T47D (cell line): ENCODE measurements at regions not wholly inside any gene's neighbourhood (a gene's known extent, or its start where the extent isn't known, plus 50 kb on each side); places are given as distances from the start of the nearest gene placed in this dataset.

ENCODE experiments used
- DNase-seq, 2 experiments: peaks; one replicate each; pipeline versions ENCODE4 v3.0.0 to v3.0.0-alpha.2; 2011 to 2012; ENCODE audit warnings: low read depth in 1 of 2, low spot score in 1 of 2
- JUND ChIP-seq: IDR thresholded peaks from 2 replicates; pipeline ENCODE4 v1.6.1; 2012; ENCODE audit warnings: low read depth
- in situ Hi-C: cut with HindIII; loops from 2 replicates; pipeline ENCODE4 v1.10.0; 2016; ENCODE audit warnings: low sequenced_read_pairs, low pct_unique_long_range_greater_than_20kb

- TF ChIP-seq JUND, result no peak
- in situ Hi-C loops, result no loop called here
- no peak for DNase-seq
Observed at GRCh38 chr5:66507106-66507505, 89.1 kb upstream of the MAST4 start.

- TF ChIP-seq JUND, result no peak
- no peak for DNase-seq
- in situ Hi-C loops, result no loop called here
Observed at GRCh38 chr5:66511491-66511890, 84.7 kb upstream of the MAST4 start.

GRCh38 chr5:66513130-66513529 lies 83.1 kb upstream of the MAST4 start:
- DNase-seq, result no peak
- no peak for TF ChIP-seq JUND
- in situ Hi-C loops, result no loop called here

GRCh38 chr5:66515209-66515608 lies 81.0 kb upstream of the MAST4 start:
- in situ Hi-C loops, result no loop called here
- no peak for TF ChIP-seq JUND
- no peak for DNase-seq

GRCh38 chr5:66516550-66516949 lies 79.6 kb upstream of the MAST4 start:
- DNase-seq, result no peak
- in situ Hi-C loops, result no loop called here
- no peak for TF ChIP-seq JUND

GRCh38 chr5:66517351-66517750 lies 78.8 kb upstream of the MAST4 start:
- no peak for DNase-seq
- in situ Hi-C loops, result no loop called here

GRCh38 chr5:66518052-66518451 lies 78.1 kb upstream of the MAST4 start:
- no peak for TF ChIP-seq JUND
- DNase-seq, result no peak
- in situ Hi-C loops, result no loop called here

More at GRCh38 chr5:66517351-66517750, 78.8 kb upstream of the MAST4 start:
- TF ChIP-seq JUND, result no peak

- no peak for TF ChIP-seq JUND
- in situ Hi-C loops, result no loop called here
- no peak for DNase-seq
Observed at GRCh38 chr5:66518753-66519152, 77.4 kb upstream of the MAST4 start.

- in situ Hi-C loops, result no loop called here
- no peak for DNase-seq
- no peak for TF ChIP-seq JUND
Observed at GRCh38 chr5:66519626-66520025, 76.6 kb upstream of the MAST4 start.

- in situ Hi-C loops, result no loop called here
- no peak for DNase-seq
- no peak for TF ChIP-seq JUND
Observed at GRCh38 chr5:66520854-66521253, 75.3 kb upstream of the MAST4 start.

- no peak for DNase-seq
- in situ Hi-C loops, result no loop called here
- TF ChIP-seq JUND, result no peak
Observed at GRCh38 chr5:66527478-66528035, 68.6 kb upstream of the MAST4 start.

- in situ Hi-C loops, result no loop called here
- DNase-seq, result no peak
- no peak for TF ChIP-seq JUND
Observed at GRCh38 chr5:66529182-66529581, 67.0 kb upstream of the MAST4 start.

GRCh38 chr5:66529704-66530103 lies 66.5 kb upstream of the MAST4 start:
- no peak for DNase-seq
- no peak for TF ChIP-seq JUND
- in situ Hi-C loops, result no loop called here

- in situ Hi-C loops, result no loop called here
- TF ChIP-seq JUND, result no peak
- DNase-seq, result no peak
Observed at GRCh38 chr5:66538126-66538525, 58.1 kb upstream of the MAST4 start.
